ENCODE measurements at regions not wholly inside any gene's neighbourhood (a gene's known extent, or its start where the extent isn't known, plus 50 kb on each side); places are given as distances from the start of the nearest gene placed in this dataset.

DNA sequence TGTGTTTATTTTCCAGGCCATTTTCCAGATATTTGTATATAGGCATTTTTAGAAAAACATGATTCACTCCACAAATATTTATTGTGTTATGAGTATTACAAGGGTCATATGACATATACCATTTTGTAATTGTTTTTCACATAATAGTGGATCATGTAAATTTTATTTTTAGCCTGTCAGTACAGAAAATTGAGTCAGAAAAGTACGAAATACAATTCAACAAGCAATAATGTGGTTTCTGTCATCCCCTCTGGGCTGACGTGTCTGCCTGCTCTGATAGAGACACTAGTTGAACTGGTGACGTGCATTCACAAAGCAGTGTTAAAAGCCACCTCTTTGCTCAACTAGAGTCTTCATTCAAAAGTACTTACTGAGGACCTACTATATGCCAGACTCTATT, 97.9 kb upstream of the STEAP1B start (continued):
- TF ChIP-seq, protein P1, sequence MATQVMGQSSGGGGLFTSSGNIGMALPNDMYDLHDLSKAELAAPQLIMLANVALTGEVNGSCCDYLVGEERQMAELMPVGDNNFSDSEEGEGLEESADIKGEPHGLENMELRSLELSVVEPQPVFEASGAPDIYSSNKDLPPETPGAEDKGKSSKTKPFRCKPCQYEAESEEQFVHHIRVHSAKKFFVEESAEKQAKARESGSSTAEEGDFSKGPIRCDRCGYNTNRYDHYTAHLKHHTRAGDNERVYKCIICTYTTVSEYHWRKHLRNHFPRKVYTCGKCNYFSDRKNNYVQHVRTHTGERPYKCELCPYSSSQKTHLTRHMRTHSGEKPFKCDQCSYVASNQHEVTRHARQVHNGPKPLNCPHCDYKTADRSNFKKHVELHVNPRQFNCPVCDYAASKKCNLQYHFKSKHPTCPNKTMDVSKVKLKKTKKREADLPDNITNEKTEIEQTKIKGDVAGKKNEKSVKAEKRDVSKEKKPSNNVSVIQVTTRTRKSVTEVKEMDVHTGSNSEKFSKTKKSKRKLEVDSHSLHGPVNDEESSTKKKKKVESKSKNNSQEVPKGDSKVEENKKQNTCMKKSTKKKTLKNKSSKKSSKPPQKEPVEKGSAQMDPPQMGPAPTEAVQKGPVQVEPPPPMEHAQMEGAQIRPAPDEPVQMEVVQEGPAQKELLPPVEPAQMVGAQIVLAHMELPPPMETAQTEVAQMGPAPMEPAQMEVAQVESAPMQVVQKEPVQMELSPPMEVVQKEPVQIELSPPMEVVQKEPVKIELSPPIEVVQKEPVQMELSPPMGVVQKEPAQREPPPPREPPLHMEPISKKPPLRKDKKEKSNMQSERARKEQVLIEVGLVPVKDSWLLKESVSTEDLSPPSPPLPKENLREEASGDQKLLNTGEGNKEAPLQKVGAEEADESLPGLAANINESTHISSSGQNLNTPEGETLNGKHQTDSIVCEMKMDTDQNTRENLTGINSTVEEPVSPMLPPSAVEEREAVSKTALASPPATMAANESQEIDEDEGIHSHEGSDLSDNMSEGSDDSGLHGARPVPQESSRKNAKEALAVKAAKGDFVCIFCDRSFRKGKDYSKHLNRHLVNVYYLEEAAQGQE (IDR thresholded peaks at IDR 0.05; ENCODE audit: low read depth, low read length): no peak
- TF ChIP-seq, protein P2, sequence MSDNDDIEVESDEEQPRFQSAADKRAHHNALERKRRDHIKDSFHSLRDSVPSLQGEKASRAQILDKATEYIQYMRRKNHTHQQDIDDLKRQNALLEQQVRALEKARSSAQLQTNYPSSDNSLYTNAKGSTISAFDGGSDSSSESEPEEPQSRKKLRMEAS (IDR thresholded peaks at IDR 0.05; ENCODE audit: low read depth): no peak
- TF ChIP-seq, protein P3, sequence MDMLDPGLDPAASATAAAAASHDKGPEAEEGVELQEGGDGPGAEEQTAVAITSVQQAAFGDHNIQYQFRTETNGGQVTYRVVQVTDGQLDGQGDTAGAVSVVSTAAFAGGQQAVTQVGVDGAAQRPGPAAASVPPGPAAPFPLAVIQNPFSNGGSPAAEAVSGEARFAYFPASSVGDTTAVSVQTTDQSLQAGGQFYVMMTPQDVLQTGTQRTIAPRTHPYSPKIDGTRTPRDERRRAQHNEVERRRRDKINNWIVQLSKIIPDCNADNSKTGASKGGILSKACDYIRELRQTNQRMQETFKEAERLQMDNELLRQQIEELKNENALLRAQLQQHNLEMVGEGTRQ (IDR thresholded peaks at IDR 0.05; ENCODE audit: borderline replicate concordance, low read depth, low read length): no peak
- no peak for TF ChIP-seq NFIC (IDR thresholded peaks at IDR 0.05; ENCODE audit: borderline replicate concordance)

DNA sequence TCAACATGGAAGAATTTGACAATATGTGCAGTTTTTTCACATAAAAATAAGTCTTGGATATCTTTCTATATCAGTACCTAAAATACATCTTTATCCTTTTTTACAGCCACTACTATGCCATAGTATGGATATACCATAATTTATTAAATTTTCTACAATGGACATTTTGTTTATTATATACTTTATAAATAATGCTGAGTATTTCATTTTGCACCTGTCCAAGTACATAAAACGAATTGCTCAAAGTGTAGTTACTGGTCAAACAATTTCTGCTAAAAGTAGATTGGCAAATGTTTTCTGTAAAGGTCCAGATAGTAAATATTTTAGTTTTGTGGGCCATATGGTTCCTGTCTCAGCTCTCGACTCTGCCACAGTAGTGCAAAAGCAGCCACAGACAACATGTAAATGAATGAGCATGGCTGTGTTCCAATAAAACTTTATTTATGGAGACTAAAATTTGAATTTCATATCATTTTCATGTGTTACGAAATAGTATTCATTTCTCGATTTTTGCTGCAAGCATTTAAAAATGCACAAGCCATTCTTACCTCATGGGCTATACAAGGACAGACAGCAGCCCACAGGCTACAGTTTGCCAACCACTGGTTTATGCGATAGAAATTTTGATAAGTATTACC, 96.9 kb upstream of the STEAP1B start:
- Histone ChIP-seq H2AFZ (ENCODE audit: low read depth) (no peak overlapping the region), H3K36me3 (replicated peaks in 1 of 2; ENCODE audit: control insufficient read depth in 1 of 2, insufficient read depth in 2 of 2, low read length in 1 of 2) (no peaks in the 10 kb centered on the region), H3K4me3 (ENCODE audit: low read depth in 2 of 2, low read length in 1 of 2) (no peak overlapping the region), H3F3A (replicated peaks; ENCODE audit: insufficient read depth) (no peaks in the 10 kb centered on the region), H3K27ac (ENCODE audit: low read depth in 2 of 2, low read length in 1 of 2) (no peak overlapping the region), H3K9me3 (no peaks in the 10 kb centered on the region), H4K20me1 (ENCODE audit: insufficient read depth) (no peaks in the 10 kb centered on the region), H3K4me2 (no peak overlapping the region), H3K27me3 (ENCODE audit: insufficient read depth) (no peaks in the 10 kb centered on the region), H3K9ac (no peak overlapping the region), H3K9me2 (no peaks in the 10 kb centered on the region), H3K79me2 (ENCODE audit: insufficient read depth) (no peaks in the 10 kb centered on the region), H3K4me1 (ENCODE audit: control insufficient read depth in 1 of 2, insufficient read depth in 2 of 2, low read depth in 1 of 2, low read length in 1 of 2) (peaks cover 1 to 11% of the 10 kb centered on the region in 2 experiments; a peak in 3 of 4 replicates)
- WGBS (ENCODE audit: low lambda C conversion rate): 23% methylated on average over 5 of the region's 5 CpGs
- CTCF ChIA-PET: interaction anchor here (2.2 kb wide), 1 partner anchor 10 kb away, joined by 7 read pairs; no protein-coding TSS in a partner anchor
- TF ChIP-seq, protein P3 (IDR thresholded peaks at IDR 0.05; ENCODE audit: borderline replicate concordance, low read depth, low read length): no peak
- POLR2A ChIA-PET: no interaction called here
- no peak for DNase-seq

DNA sequence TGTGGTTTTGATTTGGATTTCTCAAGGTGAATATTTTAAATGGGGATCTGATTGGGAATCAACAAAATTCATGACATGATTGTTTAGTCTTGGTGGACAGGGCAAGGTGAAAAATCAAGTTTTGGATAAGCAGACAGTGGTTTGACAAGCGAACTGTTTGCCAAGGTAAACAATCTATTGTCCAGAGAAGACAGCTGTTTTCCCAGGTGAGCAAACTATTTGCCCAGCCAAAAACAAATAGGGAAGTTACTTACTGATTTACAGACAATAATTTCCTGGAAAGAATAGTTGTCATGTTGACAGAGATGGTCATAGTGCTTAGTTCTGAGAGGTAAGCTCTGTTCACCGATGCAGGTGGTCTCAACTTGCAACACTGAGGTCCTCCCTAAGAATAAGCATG, 94.0 kb upstream of the STEAP1B start:
- no peak overlapping the region for H3K27ac ChIP-seq (ENCODE audit: low read depth in 2 of 2, low read length in 1 of 2)
- POLR2A ChIA-PET: no interaction called here
- TF ChIP-seq POLR2AphosphoS5 (IDR thresholded peaks at IDR 0.05; ENCODE audit: low read depth, low read length) (no peak), FOSL2 (IDR thresholded peaks at IDR 0.05; ENCODE audit: borderline replicate concordance, low read depth) (no peak), SIN3A (IDR thresholded peaks at IDR 0.05; ENCODE audit: borderline replicate concordance, low read depth, low read length) (no peak), MEF2A (IDR thresholded peaks at IDR 0.05; ENCODE audit: borderline replicate concordance, low read depth) (no peak)
- TF ChIP-seq, protein P4, sequence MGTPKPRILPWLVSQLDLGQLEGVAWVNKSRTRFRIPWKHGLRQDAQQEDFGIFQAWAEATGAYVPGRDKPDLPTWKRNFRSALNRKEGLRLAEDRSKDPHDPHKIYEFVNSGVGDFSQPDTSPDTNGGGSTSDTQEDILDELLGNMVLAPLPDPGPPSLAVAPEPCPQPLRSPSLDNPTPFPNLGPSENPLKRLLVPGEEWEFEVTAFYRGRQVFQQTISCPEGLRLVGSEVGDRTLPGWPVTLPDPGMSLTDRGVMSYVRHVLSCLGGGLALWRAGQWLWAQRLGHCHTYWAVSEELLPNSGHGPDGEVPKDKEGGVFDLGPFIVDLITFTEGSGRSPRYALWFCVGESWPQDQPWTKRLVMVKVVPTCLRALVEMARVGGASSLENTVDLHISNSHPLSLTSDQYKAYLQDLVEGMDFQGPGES (IDR thresholded peaks at IDR 0.05; ENCODE audit: low read depth, low read length): no peak
- H3K79me2 ChIP-seq (ENCODE audit: insufficient read depth): no peaks in the 10 kb centered on the region
- H4K20me1 ChIP-seq (ENCODE audit: insufficient read depth): no peaks in the 10 kb centered on the region
- 24% methylated on average over 2 of the region's 2 CpGs for WGBS (ENCODE audit: low lambda C conversion rate)
- H3K36me3 ChIP-seq (replicated peaks in 1 of 2; ENCODE audit: control insufficient read depth in 1 of 2, insufficient read depth in 2 of 2, low read length in 1 of 2): no peaks in the 10 kb centered on the region
- DNase-seq: no peak
- no peaks in the 10 kb centered on the region; the same call in 1 of the 2 replicates for H3K27me3 ChIP-seq (ENCODE audit: insufficient read depth)
- H3K9me2 ChIP-seq: no peaks in the 10 kb centered on the region
- CTCF ChIA-PET: interaction anchor here (1.5 kb wide), 1 partner anchor 17 kb away, joined by 3 read pairs; no protein-coding TSS in a partner anchor
- no peaks in the 10 kb centered on the region for H3F3A ChIP-seq (replicated peaks; ENCODE audit: insufficient read depth)
- no peak overlapping the region for H3K9ac ChIP-seq
- H3K4me3 ChIP-seq (ENCODE audit: low read depth in 2 of 2, low read length in 1 of 2): no peak overlapping the region
- H2AFZ ChIP-seq (ENCODE audit: low read depth): no peak overlapping the region
- H3K4me1 ChIP-seq (ENCODE audit: control insufficient read depth in 1 of 2, insufficient read depth in 2 of 2, low read depth in 1 of 2, low read length in 1 of 2): peaks cover 0 to 3% of the 10 kb centered on the region in 2 experiments; a peak in 1 of 4 replicates
- H3K9me3 ChIP-seq: no peaks in the 10 kb centered on the region
- no peak overlapping the region for H3K4me2 ChIP-seq

Data from SK-N-SH (cell line).